Parathyroid adenoma (tissue), 2 donors: ENCODE measurements at regions not wholly inside any gene's neighbourhood (a gene's known extent, or its start where the extent isn't known, plus 50 kb on each side); places are given as distances from the start of the nearest gene placed in this dataset.

Experiments
- H2AFZ ChIP-seq: fragments of 300-600 bp; sonication (generic); one replicate; pipeline ENCODE4 v1.7.0; 2017; ENCODE audit warnings: antibody characterized with exemption, mild to moderate bottlenecking
- H3K27ac ChIP-seq: fragments of 300-600 bp; sonication (generic); one replicate; pipeline ENCODE4 v1.7.0; 2017
- H3K27me3 ChIP-seq: fragments of 300-600 bp; sonication (generic); one replicate; pipeline ENCODE4 v1.7.0; 2017; ENCODE audit warnings: low read length; ENCODE audit not compliant: control insufficient read depth, insufficient read depth
- H3K36me3 ChIP-seq: fragments of 300-600 bp; sonication (generic); one replicate; pipeline ENCODE4 v1.7.0; 2017; ENCODE audit warnings: low read length; ENCODE audit not compliant: control insufficient read depth, insufficient read depth
- H3K4me1 ChIP-seq: fragments of 300-600 bp; sonication (generic); one replicate; pipeline ENCODE4 v1.7.0; 2017; ENCODE audit warnings: control low read depth
- H3K4me2 ChIP-seq: fragments of 300-600 bp; sonication (generic); one replicate; pipeline ENCODE4 v1.7.0; 2017; ENCODE audit warnings: low read length
- H3K4me3 ChIP-seq: fragments of 300-600 bp; sonication (generic); one replicate; pipeline ENCODE4 v1.7.0; 2017; ENCODE audit warnings: low read depth, low read length
- H3K79me2 ChIP-seq: fragments of 300-600 bp; sonication (generic); one replicate; pipeline ENCODE4 v1.7.0; 2017; ENCODE audit warnings: control low read depth
- H3K9ac ChIP-seq: fragments of 300-600 bp; sonication (generic); one replicate; pipeline ENCODE4 v1.7.0; 2017; ENCODE audit warnings: mild to moderate bottlenecking
- H3K9me3 ChIP-seq: fragments of 300-600 bp; sonication (generic); one replicate; pipeline ENCODE4 v1.7.0; 2017; ENCODE audit warnings: low read length; ENCODE audit not compliant: control insufficient read depth
- TF ChIP-seq, protein P1 (sequence below): fragments of 300-600 bp; sonication (generic); IDR thresholded peaks from one replicate; pipeline ENCODE4 v1.7.0; 2017; ENCODE audit warnings: antibody characterized with exemption, mild to moderate bottlenecking
- donor health status: primary hyperparathyroidism.

DNA sequence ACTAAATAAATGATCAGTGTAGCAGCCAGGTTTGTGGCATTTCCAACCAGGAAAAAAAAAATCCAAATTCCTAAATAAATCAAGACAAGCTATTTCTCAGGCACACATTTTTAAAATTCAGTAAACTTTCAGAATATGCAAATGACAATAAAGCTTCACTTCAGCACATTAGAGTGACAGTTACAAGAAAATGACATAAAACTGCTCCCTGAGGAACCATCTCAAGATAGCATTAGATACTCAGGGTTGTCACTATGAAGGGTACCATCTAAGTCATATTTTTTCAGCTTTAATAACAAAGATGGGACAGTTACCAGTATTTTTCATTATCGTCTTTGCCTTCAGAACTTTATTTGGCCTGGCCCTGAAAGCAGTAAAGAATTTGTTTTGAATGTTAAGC, 411.3 kb upstream of the RASGEF1B start:
- H3K4me3 ChIP-seq: no peak overlapping the region
- no peak overlapping the region for H2AFZ ChIP-seq
- no peak overlapping the region for H3K27ac ChIP-seq
- H3K9me3 ChIP-seq: no peaks in the 10 kb centered on the region
- H3K79me2 ChIP-seq: no peaks in the 10 kb centered on the region
- H3K9ac ChIP-seq: no peak overlapping the region
- H3K27me3 ChIP-seq: no peaks in the 10 kb centered on the region
- TF ChIP-seq, protein P1, sequence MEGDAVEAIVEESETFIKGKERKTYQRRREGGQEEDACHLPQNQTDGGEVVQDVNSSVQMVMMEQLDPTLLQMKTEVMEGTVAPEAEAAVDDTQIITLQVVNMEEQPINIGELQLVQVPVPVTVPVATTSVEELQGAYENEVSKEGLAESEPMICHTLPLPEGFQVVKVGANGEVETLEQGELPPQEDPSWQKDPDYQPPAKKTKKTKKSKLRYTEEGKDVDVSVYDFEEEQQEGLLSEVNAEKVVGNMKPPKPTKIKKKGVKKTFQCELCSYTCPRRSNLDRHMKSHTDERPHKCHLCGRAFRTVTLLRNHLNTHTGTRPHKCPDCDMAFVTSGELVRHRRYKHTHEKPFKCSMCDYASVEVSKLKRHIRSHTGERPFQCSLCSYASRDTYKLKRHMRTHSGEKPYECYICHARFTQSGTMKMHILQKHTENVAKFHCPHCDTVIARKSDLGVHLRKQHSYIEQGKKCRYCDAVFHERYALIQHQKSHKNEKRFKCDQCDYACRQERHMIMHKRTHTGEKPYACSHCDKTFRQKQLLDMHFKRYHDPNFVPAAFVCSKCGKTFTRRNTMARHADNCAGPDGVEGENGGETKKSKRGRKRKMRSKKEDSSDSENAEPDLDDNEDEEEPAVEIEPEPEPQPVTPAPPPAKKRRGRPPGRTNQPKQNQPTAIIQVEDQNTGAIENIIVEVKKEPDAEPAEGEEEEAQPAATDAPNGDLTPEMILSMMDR: no peak
- no peaks in the 10 kb centered on the region for H3K4me1 ChIP-seq
- H3K4me2 ChIP-seq: no peak overlapping the region
- H3K36me3 ChIP-seq: no peaks in the 10 kb centered on the region

DNA sequence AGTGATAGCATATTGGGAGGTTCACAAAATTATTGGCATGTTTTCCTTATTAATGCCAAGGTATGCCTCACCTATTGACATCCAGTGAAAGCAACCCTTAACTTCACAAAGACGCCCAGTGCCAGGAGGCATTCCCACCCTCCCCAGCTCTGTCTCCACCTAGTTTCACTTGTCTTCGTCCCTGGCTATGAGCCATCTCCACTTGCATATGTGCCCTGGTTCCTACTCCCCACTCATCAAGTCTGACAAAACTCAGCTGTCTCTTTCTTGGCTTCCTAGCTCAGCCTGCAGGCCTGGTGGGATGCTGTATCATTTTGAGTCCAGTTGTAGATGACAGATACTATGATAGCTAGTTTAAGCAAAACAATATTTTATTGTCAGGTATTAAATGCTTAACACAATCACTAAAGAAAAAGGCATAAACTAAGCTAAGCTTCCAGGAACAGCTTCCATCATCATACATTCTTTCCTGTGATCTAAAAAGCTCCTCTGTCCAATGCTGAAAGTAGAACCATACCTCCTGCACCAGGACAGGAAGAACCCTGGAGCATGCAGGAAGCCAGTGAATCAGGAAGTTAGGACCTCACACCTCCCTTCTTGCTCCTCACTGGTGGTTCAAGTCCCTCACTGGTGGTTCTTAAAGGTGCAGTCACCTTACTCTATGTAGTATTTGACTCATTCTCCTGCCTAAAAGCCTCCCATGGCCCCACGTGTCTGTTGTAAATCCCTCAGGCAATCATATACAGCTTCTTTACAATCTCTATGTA, 410.3 kb upstream of the RASGEF1B start:
- no peak overlapping the region for H3K9ac ChIP-seq
- no peaks in the 10 kb centered on the region for H3K27me3 ChIP-seq
- no peak overlapping the region for H3K4me3 ChIP-seq
- no peak overlapping the region for H2AFZ ChIP-seq
- no peaks in the 10 kb centered on the region for H3K9me3 ChIP-seq
- no peaks in the 10 kb centered on the region for H3K4me1 ChIP-seq
- H3K36me3 ChIP-seq: no peaks in the 10 kb centered on the region
- TF ChIP-seq, protein P1: no peak
- H3K4me2 ChIP-seq: no peak overlapping the region
- no peaks in the 10 kb centered on the region for H3K79me2 ChIP-seq
- H3K27ac ChIP-seq: no peak overlapping the region

DNA sequence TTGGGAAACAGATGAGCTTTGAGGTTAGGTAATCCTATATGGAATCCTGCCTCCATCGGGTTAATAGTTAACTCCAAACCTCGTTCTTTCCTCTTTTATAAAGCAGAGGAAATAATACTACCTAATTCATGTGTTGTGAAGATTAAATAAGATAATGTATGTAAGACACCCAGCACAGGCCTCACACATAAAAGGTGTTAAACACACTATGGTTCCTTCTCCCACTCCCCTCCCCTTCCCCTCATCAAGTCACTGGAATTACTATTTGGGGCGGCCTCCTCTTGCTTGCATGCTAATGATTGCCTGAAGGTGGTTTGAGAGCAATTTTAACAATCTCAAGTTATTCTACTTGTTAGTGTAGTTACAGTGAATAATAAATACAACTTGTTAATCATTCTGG, 404.4 kb upstream of the RASGEF1B start:
- H3K27ac ChIP-seq: no peak overlapping the region
- TF ChIP-seq, protein P1: no peak

DNA sequence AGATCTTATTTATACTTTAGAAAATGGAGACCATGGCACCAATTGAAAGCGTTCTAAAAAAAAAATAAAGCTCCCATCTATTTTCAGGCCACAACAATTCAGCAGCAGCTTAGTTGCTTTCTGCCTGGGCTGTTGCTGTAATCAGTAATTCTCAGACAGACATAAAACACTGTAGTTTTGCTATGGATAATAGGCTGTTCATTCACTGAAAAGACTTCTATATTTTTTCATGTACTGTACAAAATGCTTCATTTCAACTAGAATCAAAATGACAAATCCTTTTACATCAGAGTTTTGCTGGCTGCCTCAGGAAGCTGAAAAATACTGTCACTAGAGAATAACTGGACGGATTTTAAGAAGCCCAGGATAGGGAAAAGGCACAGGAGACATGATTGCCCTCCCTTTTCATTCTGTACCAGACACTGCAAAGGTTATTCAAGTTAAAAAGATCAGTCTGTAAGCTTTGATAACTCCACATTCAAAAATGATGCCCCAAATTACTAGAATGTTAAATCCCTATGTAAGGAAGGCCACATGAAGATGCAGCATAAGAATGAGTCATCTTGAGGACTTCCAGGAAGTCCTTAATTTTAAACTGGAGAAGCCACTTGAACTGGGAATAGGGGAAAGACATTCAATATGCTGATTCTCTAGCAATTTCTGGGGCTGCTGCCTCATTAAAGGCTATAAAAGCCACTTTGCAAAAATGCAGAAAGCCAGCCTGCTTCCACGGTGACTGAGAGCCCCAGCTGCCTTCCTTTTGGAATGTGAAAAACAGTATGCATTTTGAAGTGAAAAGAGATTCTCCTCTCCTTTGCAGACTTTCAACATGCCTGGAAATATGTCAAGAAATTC, 403.2 kb upstream of the RASGEF1B start:
- no peak overlapping the region for H3K4me3 ChIP-seq
- no peak overlapping the region for H3K27ac ChIP-seq
- no peaks in the 10 kb centered on the region for H3K9me3 ChIP-seq
- H3K9ac ChIP-seq: no peak overlapping the region
- H3K27me3 ChIP-seq: no peaks in the 10 kb centered on the region
- H3K36me3 ChIP-seq: no peaks in the 10 kb centered on the region
- H3K4me1 ChIP-seq: no peaks in the 10 kb centered on the region
- TF ChIP-seq, protein P1: no peak
- H3K4me2 ChIP-seq: no peak overlapping the region
- no peaks in the 10 kb centered on the region for H3K79me2 ChIP-seq
- H2AFZ ChIP-seq: no peak overlapping the region

More for the DNA sequence above, 404.4 kb upstream of the RASGEF1B start:
- Histone ChIP-seq H3K9me3 (no peaks in the 10 kb centered on the region), H3K4me3 (no peak overlapping the region), H3K4me1 (no peaks in the 10 kb centered on the region), H3K9ac (no peak overlapping the region), H3K36me3 (no peaks in the 10 kb centered on the region), H3K4me2 (no peak overlapping the region), H3K27me3 (no peaks in the 10 kb centered on the region), H2AFZ (no peak overlapping the region), H3K79me2 (no peaks in the 10 kb centered on the region)
